ENCODE measurements at regions not wholly inside any gene's neighbourhood (a gene's known extent, or its start where the extent isn't known, plus 50 kb on each side); places are given as distances from the start of the nearest gene placed in this dataset.
A peak's percentile ranks its signal among the peaks of the same experiment; 100 is the strongest.

GRCh38 chr1:229027622-229028182 lies 243.2 kb upstream of the RAB4A start:
- Histone ChIP-seq H3K27me3 (no peaks in the 10 kb centered on the region), H3K36me3 (no peaks in the 10 kb centered on the region), H3K4me3 (no peak overlapping the region), H3K9me3 (no peaks in the 10 kb centered on the region), H3K4me1 (peaks cover 0 to 9% (median 2%) of the 10 kb centered on the region in 4 donors), H3K27ac (peak overlapping the region; percentile 44 to 67 (median 57))
- TF ChIP-seq POLR2A (IDR thresholded peaks at IDR 0.05) (no peak), CTCF (IDR thresholded peaks at IDR 0.05) (no peak)
- DNase-seq: peak in 1 of 3 donors; percentile 72
- peak; percentile 69 to 81 (median 78) for ATAC-seq
- WGBS (ENCODE audit: insufficient coverage, low coverage, low lambda C conversion rate, missing lambda C conversion rate): 13% methylated on average over 8 of the region's 8 CpGs
- intact Hi-C loops (cut with DNase I): no loop called here

GRCh38 chr1:229028544-229028943 lies 242.4 kb upstream of the RAB4A start:
- 95% methylated on average over 8 of the region's 11 CpGs for WGBS (ENCODE audit: insufficient coverage, low coverage, low lambda C conversion rate, missing lambda C conversion rate)
- Histone ChIP-seq H3K4me1 (peaks cover 0 to 9% (median 2%) of the 10 kb centered on the region in 4 donors), H3K4me3 (no peak overlapping the region), H3K36me3 (no peaks in the 10 kb centered on the region), H3K9me3 (no peaks in the 10 kb centered on the region), H3K27me3 (no peaks in the 10 kb centered on the region), H3K27ac (no peak overlapping the region)
- ATAC-seq (no peak), DNase-seq (no peak)
- TF ChIP-seq CTCF (IDR thresholded peaks at IDR 0.05): no peak
- intact Hi-C loops (cut with DNase I): no loop called here

- DNase-seq: no peak
- H3K4me1 ChIP-seq: peaks cover 0 to 9% (median 2%) of the 10 kb centered on the region in 4 donors
- intact Hi-C loops (cut with DNase I): no loop called here
- no peak overlapping the region for H3K4me3 ChIP-seq
- 98% methylated on average over 8 of the region's 10 CpGs for WGBS (ENCODE audit: insufficient coverage, low coverage, low lambda C conversion rate, missing lambda C conversion rate)
- no peaks in the 10 kb centered on the region for H3K9me3 ChIP-seq
- H3K36me3 ChIP-seq: no peaks in the 10 kb centered on the region
- no peak for ATAC-seq
- TF ChIP-seq CTCF (IDR thresholded peaks at IDR 0.05) (no peak), POLR2A (IDR thresholded peaks at IDR 0.05) (no peak)
- H3K27me3 ChIP-seq: no peaks in the 10 kb centered on the region
- H3K27ac ChIP-seq: no peak overlapping the region
These were observed 241.7 kb upstream of the RAB4A start for GRCh38 chr1:229028987-229029878.

GRCh38 chr1:229029879-229030235 lies 241.1 kb upstream of the RAB4A start:
- intact Hi-C loops (cut with DNase I): no loop called here
- Histone ChIP-seq H3K36me3 (no peaks in the 10 kb centered on the region), H3K4me1 (peaks cover 0 to 9% (median 2%) of the 10 kb centered on the region in 4 donors), H3K4me3 (no peak overlapping the region), H3K27me3 (no peaks in the 10 kb centered on the region), H3K9me3 (no peaks in the 10 kb centered on the region), H3K27ac (no peak overlapping the region)
- TF ChIP-seq CTCF (IDR thresholded peaks at IDR 0.05) (no peak), POLR2A (IDR thresholded peaks at IDR 0.05) (no peak)
- no peak for DNase-seq
- no peak for ATAC-seq
- WGBS (ENCODE audit: insufficient coverage, low coverage, low lambda C conversion rate, missing lambda C conversion rate): no CpG with 5 or more reads among the region's 1 CpG

Data from right lobe of liver (tissue), 6 donors.